ENCODE measurements at regions not wholly inside any gene's neighbourhood (a gene's known extent, or its start where the extent isn't known, plus 50 kb on each side); places are given as distances from the start of the nearest gene placed in this dataset.

DNA sequence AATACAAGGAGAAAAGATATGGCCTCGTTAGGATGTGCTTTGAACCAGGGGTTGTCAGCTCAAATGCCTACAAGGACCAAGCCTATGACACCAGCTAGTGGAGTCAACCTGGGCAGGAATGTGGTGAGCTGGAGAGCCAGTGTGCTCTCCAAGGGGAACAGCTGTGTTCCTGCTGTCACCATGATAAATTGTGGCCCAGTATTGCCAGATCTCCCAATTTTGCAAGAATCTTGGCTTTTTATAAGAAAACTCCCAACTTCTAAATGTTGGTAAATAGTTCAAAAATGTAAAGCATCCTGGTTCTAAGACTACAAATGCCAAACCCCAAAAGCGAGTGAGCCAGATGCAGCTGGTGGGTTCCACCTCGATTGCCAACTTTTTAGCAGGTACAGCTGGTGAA is 391.1 kb downstream of the PLPP3 start:
- H3K27ac ChIP-seq (ENCODE audit: insufficient read length, low read depth, low read length): no peak overlapping the region
- H3K18ac ChIP-seq (ENCODE audit: insufficient read length, low read depth, low read length): no peak overlapping the region
- H2BK120ac ChIP-seq (ENCODE audit: low read depth, low read length, poor library complexity, severe bottlenecking): no peak overlapping the region
- H3K9me3 Mint-ChIP-seq: no peaks in the 10 kb centered on the region
- H3K14ac ChIP-seq (ENCODE audit: insufficient read depth, low read length): no peak overlapping the region
- H2AK5ac ChIP-seq (ENCODE audit: insufficient read length, low read length): no peak overlapping the region
- no peaks in the 10 kb centered on the region for H4K20me1 ChIP-seq (ENCODE audit: control insufficient read depth, insufficient read depth, insufficient read length)
- H3K4me1 ChIP-seq (ENCODE audit: insufficient read depth, low read length): no peaks in the 10 kb centered on the region; the same call in none of the 2 replicates
- no peak overlapping the region for H2BK5ac ChIP-seq (ENCODE audit: insufficient read length, low read length)
- no peaks in the 10 kb centered on the region for H3K27me3 ChIP-seq (ENCODE audit: insufficient read depth, low read length)
- peaks cover 32 to 37% of the 10 kb centered on the region in 2 experiments for H3K4me1 Mint-ChIP-seq
- H3K23me2 ChIP-seq (ENCODE audit: insufficient read length, low read depth, low read length, poor library complexity, severe bottlenecking): peaks cover 3% of the 10 kb centered on the region
- WGBS (ENCODE audit: extremely low coverage, insufficient read length, low lambda C conversion rate): no CpG with 5 or more reads among the region's 3 CpGs
- no peak overlapping the region for H3K4me2 ChIP-seq (ENCODE audit: insufficient read depth, insufficient read length, low read length)
- no peak overlapping the region for H3K4me3 Mint-ChIP-seq
- H3K79me1 ChIP-seq (ENCODE audit: insufficient read depth, low read depth, low read length, poor library complexity, severe bottlenecking): no peaks in the 10 kb centered on the region
- H3K56ac ChIP-seq (ENCODE audit: insufficient read length, low read depth, low read length): no peak overlapping the region
- H4K8ac ChIP-seq (replicated peaks; ENCODE audit: insufficient read length, low read depth, low read length): no peak overlapping the region
- TF ChIP-seq, protein P1, sequence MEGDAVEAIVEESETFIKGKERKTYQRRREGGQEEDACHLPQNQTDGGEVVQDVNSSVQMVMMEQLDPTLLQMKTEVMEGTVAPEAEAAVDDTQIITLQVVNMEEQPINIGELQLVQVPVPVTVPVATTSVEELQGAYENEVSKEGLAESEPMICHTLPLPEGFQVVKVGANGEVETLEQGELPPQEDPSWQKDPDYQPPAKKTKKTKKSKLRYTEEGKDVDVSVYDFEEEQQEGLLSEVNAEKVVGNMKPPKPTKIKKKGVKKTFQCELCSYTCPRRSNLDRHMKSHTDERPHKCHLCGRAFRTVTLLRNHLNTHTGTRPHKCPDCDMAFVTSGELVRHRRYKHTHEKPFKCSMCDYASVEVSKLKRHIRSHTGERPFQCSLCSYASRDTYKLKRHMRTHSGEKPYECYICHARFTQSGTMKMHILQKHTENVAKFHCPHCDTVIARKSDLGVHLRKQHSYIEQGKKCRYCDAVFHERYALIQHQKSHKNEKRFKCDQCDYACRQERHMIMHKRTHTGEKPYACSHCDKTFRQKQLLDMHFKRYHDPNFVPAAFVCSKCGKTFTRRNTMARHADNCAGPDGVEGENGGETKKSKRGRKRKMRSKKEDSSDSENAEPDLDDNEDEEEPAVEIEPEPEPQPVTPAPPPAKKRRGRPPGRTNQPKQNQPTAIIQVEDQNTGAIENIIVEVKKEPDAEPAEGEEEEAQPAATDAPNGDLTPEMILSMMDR (conservative IDR thresholded peaks at IDR 0.05): no peak
- H3K23ac ChIP-seq (ENCODE audit: insufficient read length, low read depth, low read length): no peak overlapping the region
- no peak overlapping the region for H4K5ac ChIP-seq (ENCODE audit: insufficient read length, low read depth, low read length)
- H3K79me2 ChIP-seq (ENCODE audit: insufficient read depth, low read length): no peaks in the 10 kb centered on the region
- H3K9me3 ChIP-seq (ENCODE audit: control insufficient read depth, low read depth, low read length): no peaks in the 10 kb centered on the region
- H3K9ac ChIP-seq (ENCODE audit: extremely low read depth, insufficient read length, low read length): no peak overlapping the region
- no peaks in the 10 kb centered on the region for H3K36me3 Mint-ChIP-seq (ENCODE audit: insufficient read depth in 1 of 3, low read depth in 3 of 3)
- H2BK20ac ChIP-seq (ENCODE audit: low read depth, low read length, poor library complexity, severe bottlenecking): no peak overlapping the region
- no peak overlapping the region for H3K27ac Mint-ChIP-seq
- H3K27me3 Mint-ChIP-seq (ENCODE audit: low read depth): no peaks in the 10 kb centered on the region
- no peak for DNase-seq
- H2BK15ac ChIP-seq (ENCODE audit: low read depth, low read length): no peak overlapping the region
- H4K91ac ChIP-seq (ENCODE audit: insufficient read length, low read depth, low read length): no peak overlapping the region
- H3T11ph ChIP-seq (ENCODE audit: low read length): no peak overlapping the region
- H2BK12ac ChIP-seq (ENCODE audit: insufficient read length, low read depth, low read length): no peak overlapping the region
- no peak overlapping the region for H3K4ac ChIP-seq (ENCODE audit: low read depth, low read length)
- H2AFZ ChIP-seq (ENCODE audit: low read length): no peak overlapping the region

Data from H9 (cell line).